ENCODE measurements at regions not wholly inside any gene's neighbourhood (a gene's known extent, or its start where the extent isn't known, plus 50 kb on each side); places are given as distances from the start of the nearest gene placed in this dataset.

DNA sequence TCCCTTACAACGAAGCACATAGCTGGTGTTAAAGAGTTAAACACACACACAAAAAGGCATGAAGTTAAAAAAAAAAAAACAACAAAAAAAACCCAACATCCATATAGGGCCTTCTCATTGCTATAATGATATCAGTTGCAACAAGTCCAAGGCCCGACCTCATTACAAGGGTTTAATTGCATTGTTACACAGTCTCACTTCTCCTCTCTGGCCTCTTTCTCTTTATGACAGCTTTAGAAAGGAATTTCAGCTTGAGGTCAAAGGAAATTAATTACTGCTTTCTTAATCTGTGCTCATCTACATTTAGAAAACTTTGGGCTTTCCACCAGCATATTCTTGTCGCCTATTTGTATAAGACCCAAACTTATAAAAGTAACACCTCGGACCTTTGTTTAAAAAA, 342.1 kb downstream of the NR2F2 start:
- no peak for DNase-seq (ENCODE audit: low spot score)

DNA sequence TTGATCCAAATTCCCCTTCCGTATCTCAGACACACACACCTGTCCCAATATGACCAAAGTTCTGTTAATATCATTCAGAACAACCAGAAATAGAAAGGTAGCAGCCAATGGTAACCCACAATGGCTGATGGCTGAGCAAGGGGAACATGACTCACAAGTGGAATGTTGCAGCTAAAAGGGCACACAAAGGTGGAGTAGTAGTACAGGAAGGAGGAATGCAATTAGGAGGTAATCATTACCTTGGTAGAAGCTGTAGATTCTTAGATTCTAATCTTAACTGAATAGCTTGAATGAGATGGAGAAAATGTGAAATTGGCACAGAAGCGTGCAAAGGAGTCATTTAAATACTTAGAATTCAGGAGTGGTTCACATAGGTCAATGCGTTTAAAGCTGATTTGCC, 347.9 kb downstream of the NR2F2 start:
- DNase-seq (ENCODE audit: low spot score): no peak

- no peak for DNase-seq (ENCODE audit: low spot score)
These were observed 357.0 kb downstream of the NR2F2 start for GRCh38 chr15:96687388-96688107.

- DNase-seq (ENCODE audit: low spot score): no peak
These were observed 360.2 kb downstream of the NR2F2 start for GRCh38 chr15:96690733-96691132.

- DNase-seq (ENCODE audit: low spot score): no peak
These were observed 362.3 kb downstream of the NR2F2 start for GRCh38 chr15:96692826-96693225.

- DNase-seq (ENCODE audit: low spot score): no peak
These were observed 363.0 kb downstream of the NR2F2 start for GRCh38 chr15:96693515-96693914.

GRCh38 chr15:96693990-96694517, 363.6 kb downstream of the NR2F2 start:
- DNase-seq (ENCODE audit: low spot score): peak; percentile 53

DNA sequence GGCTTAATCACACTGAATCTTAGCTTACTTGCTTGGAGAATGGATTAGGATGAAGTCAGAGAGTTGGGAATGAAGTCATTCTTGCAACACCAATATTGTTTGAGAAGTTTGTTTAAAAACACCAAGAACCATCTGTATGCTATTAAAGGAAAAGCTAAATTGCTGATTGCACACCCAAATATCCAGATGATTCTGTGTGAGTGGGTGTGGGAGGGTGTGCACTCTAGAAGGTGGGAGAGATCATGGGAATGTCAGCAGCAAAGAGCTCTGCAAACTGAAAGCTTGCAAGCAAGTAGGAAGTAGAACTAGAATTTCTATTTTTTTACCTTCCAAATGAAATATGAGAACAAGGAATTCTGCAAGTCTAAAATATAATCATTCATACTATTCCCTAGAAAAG, 364.9 kb downstream of the NR2F2 start:
- DNase-seq (ENCODE audit: low spot score): no peak

DNA sequence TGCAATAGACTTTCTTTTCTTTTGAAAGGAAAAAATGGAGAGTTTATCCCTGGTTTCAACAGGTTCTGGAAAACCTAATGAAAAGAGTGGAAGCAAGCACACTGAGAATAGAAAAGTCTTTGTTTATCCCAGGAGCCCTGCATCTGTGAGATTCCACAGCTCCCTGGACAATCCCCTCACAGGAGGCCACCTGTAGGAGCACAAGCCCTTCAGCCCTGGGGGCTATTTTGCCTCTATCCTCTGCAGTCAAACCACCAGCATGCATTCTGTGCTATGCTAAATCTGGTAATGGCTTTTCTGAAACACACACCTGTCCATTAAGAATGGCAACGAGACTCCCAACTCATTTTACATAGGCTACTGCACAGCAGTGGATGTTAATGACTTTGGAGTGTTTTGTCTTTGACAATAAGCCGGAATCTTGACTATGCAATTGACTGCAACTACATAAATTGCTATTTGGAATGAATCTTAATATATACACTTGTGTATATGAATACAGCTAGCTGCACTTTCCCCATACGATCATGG, 369.4 kb downstream of the NR2F2 start:
- no peak for DNase-seq (ENCODE audit: low spot score)

DNA sequence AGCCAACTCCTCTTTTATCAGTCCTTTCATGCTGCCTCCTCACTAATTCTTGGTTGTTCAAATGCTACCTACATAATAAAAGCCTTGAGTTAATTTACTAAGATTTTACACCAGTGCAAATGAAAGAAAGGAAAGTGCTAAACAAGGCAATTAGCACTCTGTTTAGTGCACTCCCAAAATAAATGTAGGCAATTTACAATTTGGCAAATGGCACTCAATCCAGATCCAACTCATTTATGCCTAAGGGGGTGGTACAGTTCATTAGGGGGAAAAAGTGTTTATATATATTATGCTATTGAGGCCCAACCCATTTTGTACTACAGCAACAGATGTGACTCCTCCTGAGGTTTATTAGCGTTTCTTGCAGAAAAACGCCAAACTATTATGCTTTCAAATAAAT, 370.1 kb downstream of the NR2F2 start:
- no peak for DNase-seq (ENCODE audit: low spot score)

GRCh38 chr15:96701443-96701842, 370.9 kb downstream of the NR2F2 start:
- no peak for DNase-seq (ENCODE audit: low spot score)

DNA sequence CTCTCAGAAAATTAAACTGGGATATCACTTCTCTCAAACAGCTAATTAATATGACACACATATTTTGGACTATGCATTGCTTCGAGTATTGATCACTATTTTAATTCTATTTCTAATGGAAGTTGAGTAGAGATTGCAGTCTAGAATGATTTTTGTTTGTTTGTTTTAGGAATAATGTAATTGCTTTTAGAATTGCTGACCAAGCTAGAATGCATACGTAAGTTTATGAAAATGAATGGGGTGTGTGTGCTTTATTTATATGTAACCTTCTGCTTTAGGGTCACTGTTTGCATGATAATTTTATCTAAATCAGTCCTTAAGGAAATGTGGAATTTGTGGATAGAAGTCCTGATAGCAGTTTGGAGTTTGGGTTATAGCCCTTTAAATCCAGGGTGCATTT, 371.4 kb downstream of the NR2F2 start:
- DNase-seq (ENCODE audit: low spot score): no peak

DNA sequence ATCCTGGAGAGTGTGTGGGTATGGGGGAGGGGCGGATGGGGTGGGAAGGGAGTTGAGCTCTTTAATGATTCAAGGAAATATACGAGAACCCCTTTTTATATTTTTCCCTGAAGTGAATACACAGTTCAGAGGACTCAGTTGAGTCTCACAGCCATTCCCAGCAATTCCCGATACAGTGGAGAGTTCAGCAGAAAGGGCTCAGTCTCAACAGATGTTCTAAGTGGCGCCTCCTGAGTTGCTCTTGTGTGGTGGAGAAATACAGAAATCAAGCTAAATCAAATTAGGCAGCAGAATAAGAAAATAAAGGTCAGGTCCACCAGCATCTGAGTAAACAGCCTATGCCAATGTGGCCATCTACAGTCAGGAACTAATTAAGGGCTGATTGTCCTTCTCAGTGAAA, 372.1 kb downstream of the NR2F2 start:
- DNase-seq (ENCODE audit: low spot score): no peak

DNA sequence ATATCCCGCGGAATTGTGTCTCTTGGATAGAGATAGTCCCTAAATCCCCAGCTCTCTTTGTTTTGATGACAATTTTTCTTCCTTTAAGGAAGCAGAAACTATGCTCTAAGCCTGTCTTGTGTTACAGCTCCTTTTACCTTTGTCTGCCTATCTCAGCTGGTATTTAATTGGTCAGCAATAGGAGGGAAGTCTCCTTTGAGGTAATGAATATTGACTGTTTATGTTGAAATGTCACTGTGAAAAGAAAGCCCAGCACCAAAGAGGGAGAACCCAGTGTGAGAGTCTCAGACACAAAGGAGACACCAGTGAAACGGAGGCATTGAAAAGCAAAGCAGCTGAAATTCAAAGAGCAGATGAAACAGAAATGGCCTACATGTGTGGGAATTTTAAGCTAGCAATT, 372.6 kb downstream of the NR2F2 start:
- no peak for DNase-seq (ENCODE audit: low spot score)

GRCh38 chr15:96703794-96704550, 373.5 kb downstream of the NR2F2 start:
- peak; percentile 55 for DNase-seq (ENCODE audit: low spot score)

- DNase-seq (ENCODE audit: low spot score): no peak
These were observed 385.6 kb downstream of the NR2F2 start for GRCh38 chr15:96716075-96716474.

- no peak for DNase-seq (ENCODE audit: low spot score)
These were observed 386.0 kb downstream of the NR2F2 start for GRCh38 chr15:96716478-96716877.

DNA sequence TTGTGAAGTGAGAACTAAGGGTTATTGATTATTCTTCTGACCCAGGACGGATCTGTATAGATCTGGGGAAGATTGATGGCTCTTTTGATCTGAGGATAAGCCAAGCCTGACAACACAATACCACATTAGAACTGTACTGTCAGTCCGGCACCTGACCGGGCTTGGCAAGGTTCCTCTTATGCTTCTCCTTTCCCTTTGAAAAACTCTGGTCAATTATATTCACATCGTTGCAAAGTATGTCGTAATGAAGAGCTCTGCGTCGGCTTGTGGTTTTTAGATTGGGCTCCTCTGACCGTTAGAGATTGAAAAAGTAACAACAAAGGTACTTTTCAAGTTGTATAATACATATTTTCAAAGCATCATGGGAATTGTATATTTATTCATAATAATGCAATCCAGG, 389.8 kb downstream of the NR2F2 start:
- DNase-seq (ENCODE audit: low spot score): no peak

DNA sequence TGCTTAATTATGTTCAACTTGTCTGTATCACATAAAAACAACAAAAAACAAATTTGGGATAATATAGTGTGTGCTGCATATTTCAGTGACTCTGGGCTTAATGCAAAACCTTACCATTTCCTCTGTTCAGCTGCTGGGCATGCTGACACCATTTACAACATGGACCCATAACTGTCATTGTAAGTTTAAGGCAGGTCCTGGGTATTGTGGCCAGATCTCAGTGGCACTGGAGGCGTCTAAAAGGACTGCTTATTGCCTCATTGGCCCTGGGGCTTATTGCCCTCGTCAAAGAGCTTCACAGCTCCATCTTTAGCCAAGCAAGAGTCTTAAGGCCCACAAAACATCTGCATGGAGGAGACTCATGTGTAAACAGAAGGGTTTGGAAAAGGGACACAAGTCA, 390.2 kb downstream of the NR2F2 start:
- DNase-seq (ENCODE audit: low spot score): no peak

DNA sequence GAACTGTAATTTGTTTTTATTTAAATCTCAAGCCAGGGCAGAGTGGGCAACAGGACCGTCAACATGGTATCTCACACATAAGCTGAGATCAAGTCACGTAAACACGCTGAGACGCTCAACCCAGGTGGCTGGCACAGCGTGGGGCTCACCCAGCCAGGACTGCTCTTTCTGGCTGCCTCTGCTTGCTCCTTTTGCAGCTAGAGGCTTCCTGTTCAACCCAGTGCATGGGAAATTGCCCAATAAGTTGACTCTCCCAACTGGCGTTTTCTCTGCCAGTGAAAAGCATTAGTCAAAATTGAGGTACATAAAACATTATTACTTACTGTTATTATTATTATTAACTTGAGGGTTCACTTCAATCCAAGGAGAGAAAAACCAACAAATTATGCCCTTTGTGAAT, 398.1 kb downstream of the NR2F2 start:
- DNase-seq (ENCODE audit: low spot score): no peak

GRCh38 chr15:96732704-96733103, 402.2 kb downstream of the NR2F2 start:
- no peak for DNase-seq (ENCODE audit: low spot score)

GRCh38 chr15:96733721-96734120, 403.2 kb downstream of the NR2F2 start:
- no peak for DNase-seq (ENCODE audit: low spot score)

DNA sequence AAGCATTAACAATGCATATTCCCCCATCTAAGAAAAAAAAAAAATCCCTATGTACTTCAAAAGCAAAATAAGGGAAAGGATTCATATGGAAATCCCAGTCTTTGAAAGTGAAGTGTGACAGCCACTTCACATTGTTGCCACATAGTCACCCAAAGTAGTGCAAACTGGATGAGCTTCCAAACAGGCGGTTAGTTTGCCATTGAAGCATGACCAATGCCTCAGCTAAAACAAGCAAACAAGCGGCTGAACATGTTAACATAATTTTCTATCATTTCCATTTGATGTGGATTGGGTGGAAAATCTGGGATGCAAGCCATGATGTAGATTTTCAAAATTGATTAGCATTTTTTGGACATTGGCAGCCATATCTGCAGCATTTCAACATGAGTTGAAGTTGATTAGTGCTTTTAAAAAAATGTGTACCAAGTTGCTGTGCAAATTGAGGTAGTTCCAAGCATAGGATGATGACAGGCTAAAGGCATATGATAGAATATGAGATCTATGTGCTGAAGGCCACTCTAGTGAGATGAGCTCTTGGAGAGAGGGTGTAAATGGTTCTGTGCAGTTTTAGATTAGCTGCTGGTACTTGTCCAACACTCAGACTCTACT, 405.2 kb downstream of the NR2F2 start:
- DNase-seq (ENCODE audit: low spot score): no peak

Measured in COLO829 (cell line).